LHCN-M2 (cell line): ENCODE measurements at regions not wholly inside any gene's neighbourhood (a gene's known extent, or its start where the extent isn't known, plus 50 kb on each side); places are given as distances from the start of the nearest gene placed in this dataset.

Experiments used
- DNase-seq: peaks from one replicate; pipeline ENCODE4 v3.0.0-alpha.2; 2012; ENCODE audit warnings: low read depth

GRCh38 chr10:128957221-128957620 lies 509.8 kb upstream of the MGMT start:
- no peak for DNase-seq

GRCh38 chr10:128958834-128959690 lies 508.0 kb upstream of the MGMT start:
- DNase-seq, result no peak

- no peak for DNase-seq
These were observed 507.3 kb upstream of the MGMT start for GRCh38 chr10:128959746-128960145.

- no peak for DNase-seq
These were observed 506.5 kb upstream of the MGMT start for GRCh38 chr10:128960517-128960916.

- no peak for DNase-seq
These were observed 504.9 kb upstream of the MGMT start for GRCh38 chr10:128962182-128962581.

- no peak for DNase-seq
These were observed 503.6 kb upstream of the MGMT start for GRCh38 chr10:128963211-128964099.

GRCh38 chr10:128964100-128964403 lies 503.0 kb upstream of the MGMT start:
- DNase-seq, result no peak

- DNase-seq, result no peak
These were observed 498.9 kb upstream of the MGMT start for GRCh38 chr10:128967980-128968756.

GRCh38 chr10:128969551-128969950 lies 497.5 kb upstream of the MGMT start:
- no peak for DNase-seq

GRCh38 chr10:128971374-128972035 lies 495.5 kb upstream of the MGMT start:
- DNase-seq, result no peak

- DNase-seq, result no peak
These were observed 495.0 kb upstream of the MGMT start for GRCh38 chr10:128972036-128972405.

- DNase-seq, result no peak
These were observed 493.8 kb upstream of the MGMT start for GRCh38 chr10:128973221-128973620.

GRCh38 chr10:128976856-128977255 lies 490.2 kb upstream of the MGMT start:
- DNase-seq, result no peak

- no peak for DNase-seq
These were observed 488.8 kb upstream of the MGMT start for GRCh38 chr10:128978211-128978610.

- DNase-seq, result no peak
These were observed 487.6 kb upstream of the MGMT start for GRCh38 chr10:128979405-128979804.

- DNase-seq, result no peak
These were observed 485.8 kb upstream of the MGMT start for GRCh38 chr10:128981251-128981650.

- DNase-seq, result no peak
These were observed 485.0 kb upstream of the MGMT start for GRCh38 chr10:128981881-128982615.

- no peak for DNase-seq
These were observed 484.5 kb upstream of the MGMT start for GRCh38 chr10:128982616-128982915.

GRCh38 chr10:128985036-128985435 lies 482.0 kb upstream of the MGMT start:
- DNase-seq, result no peak

GRCh38 chr10:128990986-128991385 lies 476.1 kb upstream of the MGMT start:
- no peak for DNase-seq

- DNase-seq, result no peak
These were observed 474.3 kb upstream of the MGMT start for GRCh38 chr10:128992770-128993169.
